GM21825 (cell line): ENCODE measurements at regions not wholly inside any gene's neighbourhood (a gene's known extent, or its start where the extent isn't known, plus 50 kb on each side); places are given as distances from the start of the nearest gene placed in this dataset.
A peak's percentile ranks its signal among the peaks of the same experiment; 100 is the strongest.
"Not testable (repeated sequence)": the region's sequence is repeated elsewhere in the genome, so short reads cannot be mapped to it uniquely, and the experiment has no call there.

ENCODE experiments used
- ATAC-seq: cut with Tn5 transposase; IDR thresholded peaks from one replicate; pipeline ENCODE4 v1.9.1; 2021; ENCODE audit warnings: mild to moderate bottlenecking, moderate library complexity; ENCODE audit not compliant: unreplicated experiment

GRCh38 chr3:195635262-195635873, 51.6 kb upstream of the APOD start:
- not testable (repeated sequence) for ATAC-seq

GRCh38 chr3:195634426-195635261, 50.9 kb upstream of the APOD start:
- ATAC-seq: peak; percentile 95
